ENCODE measurements at regions not wholly inside any gene's neighbourhood (a gene's known extent, or its start where the extent isn't known, plus 50 kb on each side); places are given as distances from the start of the nearest gene placed in this dataset.
A peak's percentile ranks its signal among the peaks of the same experiment; 100 is the strongest.

- no peak for DNase-seq (ENCODE audit: low read depth, low spot score)
Measured at GRCh38 chr1:113259988-113260387, 130.3 kb upstream of the MAGI3 start.

DNA sequence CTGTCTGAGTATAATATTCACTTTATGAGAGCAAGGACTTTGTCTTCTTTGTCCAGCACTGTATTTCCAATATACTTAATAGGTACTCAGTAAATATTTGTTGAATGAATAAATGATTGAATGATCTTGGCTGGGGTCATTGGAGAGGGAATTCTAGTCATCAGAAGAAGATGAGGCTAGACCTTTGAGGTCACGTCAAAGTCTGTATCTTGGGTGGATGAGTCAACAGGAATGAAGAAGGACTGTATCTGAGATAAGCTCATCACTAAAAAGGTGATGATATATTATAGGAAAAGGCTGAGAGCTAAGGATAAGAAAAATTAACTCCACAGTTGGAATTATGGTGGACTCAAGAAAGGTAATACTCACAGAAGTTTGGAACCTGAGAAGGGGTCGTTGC, 125.1 kb upstream of the MAGI3 start:
- DNase-seq (ENCODE audit: low read depth, low spot score) = no peak

GRCh38 chr1:113266788-113267187, 123.5 kb upstream of the MAGI3 start:
- no peak for DNase-seq (ENCODE audit: low read depth, low spot score)

DNA sequence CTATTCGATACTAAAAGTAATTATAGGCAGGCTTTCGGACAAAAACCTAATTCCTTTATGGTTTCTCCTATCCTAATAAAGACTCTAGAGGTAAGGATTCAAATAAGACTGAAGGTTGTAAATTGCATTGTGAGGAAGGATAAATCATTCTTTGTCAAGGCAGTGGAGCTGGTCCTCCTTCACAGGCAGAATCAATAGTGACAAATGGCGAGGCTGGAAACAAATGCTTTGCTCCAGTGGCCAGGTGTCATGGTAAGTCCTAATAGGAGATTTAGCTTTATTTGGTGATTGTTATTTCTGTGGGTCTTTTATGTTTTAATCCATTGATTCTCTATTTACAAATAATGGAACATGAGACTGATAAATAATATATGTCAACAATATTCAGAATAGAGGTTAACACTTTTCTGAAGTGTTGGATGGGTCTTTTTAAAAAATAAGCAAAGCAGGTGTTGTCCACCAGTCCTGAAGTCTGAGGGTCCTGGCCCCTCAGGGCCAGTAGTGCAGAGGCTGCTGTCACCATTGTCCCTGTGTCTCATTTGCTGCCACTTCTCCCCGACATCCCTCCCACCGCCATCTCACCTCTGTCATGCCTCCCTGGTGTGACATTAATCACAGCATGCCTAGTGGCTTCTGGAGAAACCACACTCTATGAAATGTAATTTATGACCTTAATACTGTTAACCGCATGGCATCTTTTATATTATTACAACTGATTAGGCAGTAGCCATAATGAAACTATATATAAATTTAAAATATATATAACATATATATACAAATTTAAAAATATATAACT, 120.9 kb upstream of the MAGI3 start:
- no peak for DNase-seq (ENCODE audit: low read depth, low spot score)

DNA sequence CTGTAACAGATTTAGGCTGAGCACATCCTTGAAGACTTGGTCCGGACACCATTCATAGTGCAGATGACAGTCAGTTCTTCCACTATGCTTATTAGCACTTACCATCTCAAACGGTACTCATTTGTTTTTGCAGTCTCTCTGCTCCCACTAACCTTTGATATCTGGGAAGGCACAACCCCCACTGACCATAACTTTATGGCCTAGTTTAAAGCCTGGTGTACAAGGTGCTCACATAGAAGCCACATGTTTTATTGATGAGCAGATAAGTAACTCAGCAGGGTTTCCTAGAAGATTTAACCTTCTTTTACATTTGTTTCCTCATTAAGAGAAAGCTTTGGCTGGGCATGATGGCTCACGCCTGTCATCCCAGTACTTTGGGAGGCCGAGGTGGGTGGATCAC, 119.3 kb upstream of the MAGI3 start:
- DNase-seq (ENCODE audit: low read depth, low spot score) = no peak

DNA sequence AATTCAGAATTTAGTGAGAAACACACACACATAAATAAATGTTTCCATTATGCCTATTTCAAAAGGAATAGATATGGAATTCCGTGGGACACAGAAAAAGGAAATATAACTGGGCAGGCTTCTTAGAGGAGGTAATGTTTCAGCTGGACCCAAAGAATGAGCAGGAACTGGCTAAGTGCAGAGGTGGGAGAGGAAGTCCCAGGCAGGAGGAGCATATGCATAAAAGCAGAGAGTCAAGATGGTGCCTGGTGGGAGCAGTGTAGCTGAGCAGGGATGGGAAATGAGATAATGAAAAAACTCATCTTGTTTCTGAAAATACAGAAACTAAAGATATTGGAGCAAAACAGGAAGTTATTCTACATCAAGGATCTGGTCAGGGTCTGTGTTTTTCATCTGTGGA, 115.2 kb upstream of the MAGI3 start:
- no peak for DNase-seq (ENCODE audit: low read depth, low spot score)

DNA sequence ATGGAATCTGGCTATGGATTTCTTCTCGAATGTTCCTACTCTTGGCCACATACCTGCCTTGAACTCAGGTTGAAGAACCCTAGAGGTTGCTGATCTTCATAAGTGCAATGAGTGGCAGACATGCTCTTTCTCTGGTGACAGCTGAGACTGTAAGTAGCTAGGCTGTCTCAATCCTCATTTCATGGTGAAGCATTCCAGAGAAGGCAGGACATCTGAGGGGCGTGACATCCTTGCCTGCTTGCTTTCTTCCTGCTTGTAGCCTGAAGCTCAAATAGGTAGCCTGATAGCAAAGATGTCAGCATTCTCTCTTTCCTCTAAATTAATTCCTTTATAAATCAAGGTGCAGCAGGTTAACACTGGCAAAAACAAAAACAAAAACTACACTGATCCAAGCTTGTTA, 114.6 kb upstream of the MAGI3 start:
- peak; percentile 70 for DNase-seq (ENCODE audit: low read depth, low spot score)

DNA sequence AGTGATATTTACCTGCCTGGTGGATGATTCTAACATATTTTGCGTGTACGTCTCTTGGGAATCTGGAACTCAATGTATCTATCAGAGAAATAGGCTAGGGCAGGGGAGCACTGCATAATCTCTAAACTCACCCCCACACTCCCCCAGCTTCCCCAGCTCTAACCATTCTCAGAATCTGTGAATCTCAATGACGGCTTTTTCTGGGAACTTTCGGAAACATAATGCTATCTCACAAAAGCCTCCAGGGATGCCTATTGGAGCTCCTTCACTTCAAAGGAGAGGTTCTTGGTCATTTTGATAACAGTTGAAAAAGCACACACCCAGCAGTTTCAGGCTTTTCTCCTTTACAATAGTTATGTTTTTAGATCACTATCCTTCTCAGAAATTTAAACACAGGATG, 113.8 kb upstream of the MAGI3 start:
- no peak for DNase-seq (ENCODE audit: low read depth, low spot score)

DNA sequence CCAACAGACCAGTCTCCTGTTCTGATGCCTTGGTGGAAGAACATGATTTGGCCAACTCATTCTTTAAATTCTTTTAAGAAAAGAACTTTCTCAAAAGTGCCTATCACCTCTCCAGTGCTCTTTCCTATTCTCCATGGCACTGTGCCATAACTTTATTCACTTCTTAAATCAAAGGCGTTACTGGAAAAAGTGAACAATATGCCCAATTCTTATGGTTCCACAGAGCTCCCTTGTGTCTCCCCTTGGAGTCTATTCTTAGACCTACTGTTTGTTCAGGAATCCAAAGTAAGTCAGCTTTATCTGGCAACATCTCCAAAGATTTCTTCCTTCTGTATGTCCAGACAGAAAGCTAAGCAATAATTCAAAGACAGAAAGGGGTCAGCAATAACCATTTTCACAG, 111.9 kb upstream of the MAGI3 start:
- DNase-seq (ENCODE audit: low read depth, low spot score) = no peak

DNA sequence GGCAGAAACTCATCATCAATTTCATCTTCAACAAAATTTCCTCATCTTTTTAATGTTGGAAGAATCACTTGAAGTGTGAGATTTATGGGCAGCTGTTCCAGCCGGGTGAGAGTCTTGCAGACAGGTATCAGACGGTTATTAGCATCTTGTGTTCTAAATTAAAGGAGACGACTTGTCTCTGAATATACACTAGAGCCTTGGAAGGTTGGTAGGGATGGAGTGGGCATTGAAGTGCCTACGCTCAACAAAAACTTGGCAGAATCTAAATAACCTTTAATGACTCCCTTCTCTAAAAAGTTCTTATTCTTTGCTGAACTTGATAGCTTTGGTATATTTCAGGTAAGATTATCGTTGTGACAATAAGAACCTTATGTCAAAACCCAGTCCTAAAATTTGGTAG, 111.5 kb upstream of the MAGI3 start:
- DNase-seq (ENCODE audit: low read depth, low spot score) = no peak

- no peak for DNase-seq (ENCODE audit: low read depth, low spot score)
Measured at GRCh38 chr1:113279776-113280391, 110.4 kb upstream of the MAGI3 start.

GRCh38 chr1:113280581-113280980, 109.7 kb upstream of the MAGI3 start:
- DNase-seq (ENCODE audit: low read depth, low spot score) = no peak

DNA sequence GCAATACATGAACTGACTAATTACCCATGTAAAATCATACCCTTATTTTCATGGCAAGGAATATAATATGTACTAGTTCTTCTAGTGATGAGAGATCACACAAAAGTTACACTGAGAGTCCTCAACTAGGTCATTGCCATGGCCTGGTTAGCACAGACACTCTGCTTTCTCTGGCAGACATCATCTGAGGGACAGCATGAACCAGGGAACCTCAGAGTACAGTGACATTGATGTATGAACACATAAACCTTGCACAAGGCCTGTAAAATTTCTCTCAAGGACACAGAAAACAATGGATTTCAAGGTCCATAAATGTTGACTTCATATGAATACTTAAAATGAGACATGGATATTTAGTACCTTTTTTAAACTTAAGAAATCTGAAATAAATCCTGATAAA, 108.8 kb upstream of the MAGI3 start:
- DNase-seq (ENCODE audit: low read depth, low spot score) = no peak

DNA sequence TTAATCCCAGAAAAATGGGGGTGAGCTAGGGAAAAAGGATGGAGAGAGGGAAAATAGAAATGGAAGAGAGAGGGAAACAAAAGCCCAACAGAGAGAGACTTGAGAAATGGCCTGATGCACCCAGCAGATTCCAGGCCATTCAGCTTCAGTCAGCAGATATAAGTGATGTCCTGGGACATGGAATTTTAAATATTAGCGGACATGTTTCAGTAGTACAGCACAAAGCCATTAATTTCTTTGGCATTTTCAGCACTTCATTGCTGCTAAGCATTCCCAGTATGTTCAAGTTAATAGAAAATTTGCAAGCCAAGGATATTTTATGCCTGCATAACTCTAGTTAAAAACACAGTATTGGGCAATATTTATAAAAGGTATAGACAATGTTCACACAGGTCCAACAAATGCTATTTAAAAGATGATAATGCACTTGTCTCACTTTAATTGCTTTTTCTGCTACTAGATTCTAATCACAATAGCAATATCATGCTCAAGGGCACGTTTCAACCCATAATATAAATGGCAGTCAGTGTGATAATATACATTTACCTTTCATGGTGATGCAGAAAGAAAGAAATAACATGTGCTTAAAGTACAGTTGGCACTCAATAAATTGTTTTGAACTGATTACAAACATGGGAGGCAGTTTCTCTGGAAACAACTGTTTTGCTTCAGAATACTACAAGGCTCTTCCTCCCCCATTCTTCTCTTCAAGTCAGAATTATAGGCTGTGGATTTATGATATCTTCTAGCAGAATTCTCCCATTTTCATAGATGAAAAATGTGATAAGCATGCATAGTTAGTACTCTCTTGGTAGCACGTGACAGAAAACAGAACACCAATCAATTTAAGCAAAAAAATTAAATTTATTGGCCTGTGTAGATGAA, 108.1 kb upstream of the MAGI3 start:
- no peak for DNase-seq (ENCODE audit: low read depth, low spot score)

- no peak for DNase-seq (ENCODE audit: low read depth, low spot score)
Measured at GRCh38 chr1:113282893-113283285, 107.4 kb upstream of the MAGI3 start.

DNA sequence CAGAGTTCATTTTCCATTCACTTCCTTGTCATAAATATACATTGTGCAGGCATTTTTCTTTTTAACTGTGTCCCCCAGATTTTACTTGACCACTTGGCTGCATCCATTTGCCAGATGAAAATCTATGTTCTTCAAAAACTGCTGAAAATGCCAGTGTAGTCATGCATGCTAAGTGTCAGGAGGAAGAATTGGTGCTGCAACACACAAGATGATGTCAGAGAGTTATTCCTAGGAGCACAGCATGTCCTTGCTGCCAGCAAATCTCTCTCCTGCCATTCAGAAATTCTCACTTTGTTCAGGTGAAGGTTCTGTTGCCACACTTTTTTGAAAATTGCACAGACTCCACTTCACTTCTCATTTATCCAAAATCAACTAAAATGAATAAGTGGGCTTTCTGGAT, 106.4 kb upstream of the MAGI3 start:
- no peak for DNase-seq (ENCODE audit: low read depth, low spot score)

GRCh38 chr1:113286156-113286555, 104.2 kb upstream of the MAGI3 start:
- DNase-seq (ENCODE audit: low read depth, low spot score) = no peak

GRCh38 chr1:113291777-113292602, 98.3 kb upstream of the MAGI3 start:
- DNase-seq (ENCODE audit: low read depth, low spot score) = no peak

DNA sequence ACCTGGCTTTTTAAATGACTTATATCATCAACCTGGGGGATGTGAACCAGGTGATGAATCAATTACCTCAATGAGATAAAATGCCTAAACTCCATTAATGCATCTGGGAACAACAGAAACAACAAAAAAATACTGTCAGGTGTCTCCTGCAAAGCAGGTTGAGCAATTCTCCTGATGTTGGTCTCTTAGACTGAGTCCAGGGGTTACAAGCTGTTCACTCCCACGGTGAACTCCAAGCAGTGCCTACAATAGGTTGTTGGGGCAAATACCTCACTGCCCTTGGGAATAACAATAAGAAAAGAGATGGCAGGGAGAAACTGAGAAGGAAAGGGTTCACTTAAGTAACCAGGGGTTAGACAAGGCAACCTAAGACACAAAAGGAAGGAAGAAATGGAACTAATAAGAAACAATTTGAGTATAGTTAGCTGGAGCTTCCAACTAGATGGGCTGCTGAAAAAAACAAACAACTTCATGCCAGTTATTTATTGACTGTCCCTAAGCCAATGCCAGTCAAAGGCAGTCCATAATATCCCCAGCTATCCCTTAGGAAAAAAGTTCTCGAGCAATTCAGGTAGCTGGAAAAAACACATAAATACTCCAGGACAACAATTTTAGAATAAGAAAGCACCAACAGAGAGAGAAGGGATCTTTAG, 97.6 kb upstream of the MAGI3 start:
- no peak for DNase-seq (ENCODE audit: low read depth, low spot score)

- DNase-seq (ENCODE audit: low read depth, low spot score) = no peak
Measured at GRCh38 chr1:113293256-113293626, 97.1 kb upstream of the MAGI3 start.

- no peak for DNase-seq (ENCODE audit: low read depth, low spot score)
Measured at GRCh38 chr1:113297749-113298148, 92.6 kb upstream of the MAGI3 start.

Measured in ELF-1 (cell line).